HuH-7 (cell line): ENCODE measurements at regions not wholly inside any gene's neighbourhood (a gene's known extent, or its start where the extent isn't known, plus 50 kb on each side); places are given as distances from the start of the nearest gene placed in this dataset.
"Not testable (repeated sequence)": the region's sequence is repeated elsewhere in the genome, so short reads cannot be mapped to it uniquely, and the experiment has no call there.

Experiments used
- DNase-seq: peaks from one replicate; pipeline ENCODE4 v3.0.0; 2011; ENCODE audit warnings: low spot score

- no peak for DNase-seq
Measured at GRCh38 chr5:166880456-166880855, 1411.0 kb upstream of the WWC1 start.

GRCh38 chr5:166881802-166882201 lies 1409.6 kb upstream of the WWC1 start:
- DNase-seq = no peak

- DNase-seq = no peak
Measured at GRCh38 chr5:166883016-166883415, 1408.4 kb upstream of the WWC1 start.

- DNase-seq = no peak
Measured at GRCh38 chr5:166898166-166898565, 1393.3 kb upstream of the WWC1 start.

- DNase-seq = no peak
Measured at GRCh38 chr5:166899343-166899742, 1392.1 kb upstream of the WWC1 start.

- DNase-seq = no peak
Measured at GRCh38 chr5:166904571-166904970, 1386.9 kb upstream of the WWC1 start.

- no peak for DNase-seq
Measured at GRCh38 chr5:166906991-166907713, 1384.3 kb upstream of the WWC1 start.

- no peak for DNase-seq
Measured at GRCh38 chr5:166909040-166909439, 1382.4 kb upstream of the WWC1 start.

- no peak for DNase-seq
Measured at GRCh38 chr5:166909926-166910325, 1381.5 kb upstream of the WWC1 start.

- no peak for DNase-seq
Measured at GRCh38 chr5:166910995-166911394, 1380.5 kb upstream of the WWC1 start.

- DNase-seq = no peak
Measured at GRCh38 chr5:166916021-166916420, 1375.4 kb upstream of the WWC1 start.

GRCh38 chr5:166926138-166926537 lies 1365.3 kb upstream of the WWC1 start:
- no peak for DNase-seq

- not testable (repeated sequence) for DNase-seq
Measured at GRCh38 chr5:166926806-166927475, 1364.5 kb upstream of the WWC1 start.

GRCh38 chr5:166936351-166936750 lies 1355.1 kb upstream of the WWC1 start:
- DNase-seq = no peak

GRCh38 chr5:166938071-166938470 lies 1353.4 kb upstream of the WWC1 start:
- DNase-seq = no peak

GRCh38 chr5:166942948-166943347 lies 1348.5 kb upstream of the WWC1 start:
- no peak for DNase-seq

GRCh38 chr5:166947045-166947444 lies 1344.4 kb upstream of the WWC1 start:
- no peak for DNase-seq

GRCh38 chr5:166948679-166949078 lies 1342.8 kb upstream of the WWC1 start:
- DNase-seq = no peak

GRCh38 chr5:166952048-166952447 lies 1339.4 kb upstream of the WWC1 start:
- DNase-seq = no peak

GRCh38 chr5:166957782-166958181 lies 1333.7 kb upstream of the WWC1 start:
- DNase-seq = peak; percentile 21

GRCh38 chr5:166959766-166960165 lies 1331.7 kb upstream of the WWC1 start:
- no peak for DNase-seq

GRCh38 chr5:166961028-166961427 lies 1330.4 kb upstream of the WWC1 start:
- DNase-seq = no peak

- no peak for DNase-seq
Measured at GRCh38 chr5:166961913-166962312, 1329.5 kb upstream of the WWC1 start.

- DNase-seq = no peak
Measured at GRCh38 chr5:166962461-166962860, 1329.0 kb upstream of the WWC1 start.
